ENCODE measurements at regions not wholly inside any gene's neighbourhood (a gene's known extent, or its start where the extent isn't known, plus 50 kb on each side); places are given as distances from the start of the nearest gene placed in this dataset.
A peak's percentile ranks its signal among the peaks of the same experiment; 100 is the strongest.

DNA sequence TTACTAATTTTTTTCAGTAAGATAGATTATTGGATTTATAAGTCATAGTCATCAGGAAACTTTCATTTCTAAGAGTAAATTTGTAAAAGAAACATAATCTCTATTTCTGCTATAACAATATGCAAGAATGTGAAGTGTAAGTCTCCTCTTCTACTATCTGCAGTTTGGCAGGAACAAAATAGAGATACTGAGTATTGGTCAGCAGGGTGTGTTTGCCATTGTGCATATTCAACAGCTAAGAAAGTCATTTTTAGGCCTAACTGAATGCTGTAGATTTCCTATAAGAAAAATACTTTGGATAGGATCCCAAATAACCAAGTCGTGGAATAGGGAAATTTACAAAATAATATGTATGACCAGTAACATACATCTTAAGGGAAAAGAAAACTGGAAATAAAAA, 253.3 kb upstream of the EPHA5 start:
- Histone ChIP-seq H3K27ac (ENCODE audit: low read depth, low read length) (no peak overlapping the region), H3K4me3 (ENCODE audit: low read depth, low read length) (no peak overlapping the region), H3K4me1 (ENCODE audit: control insufficient read depth, insufficient read depth, low read length) (no peaks in the 10 kb centered on the region), H3K27me3 (ENCODE audit: control insufficient read depth, insufficient read depth, low read length) (no peaks in the 10 kb centered on the region), H3K9me3 (ENCODE audit: control insufficient read depth, insufficient read depth, low read length) (no peaks in the 10 kb centered on the region), H3K36me3 (ENCODE audit: control insufficient read depth, insufficient read depth, low read length) (no peaks in the 10 kb centered on the region)
- WGBS (ENCODE audit: insufficient coverage) = no CpG with 5 or more reads among the region's 1 CpG
- no peak for DNase-seq (ENCODE audit: low read depth in 4 of 6, low spot score in 6 of 6)

DNA sequence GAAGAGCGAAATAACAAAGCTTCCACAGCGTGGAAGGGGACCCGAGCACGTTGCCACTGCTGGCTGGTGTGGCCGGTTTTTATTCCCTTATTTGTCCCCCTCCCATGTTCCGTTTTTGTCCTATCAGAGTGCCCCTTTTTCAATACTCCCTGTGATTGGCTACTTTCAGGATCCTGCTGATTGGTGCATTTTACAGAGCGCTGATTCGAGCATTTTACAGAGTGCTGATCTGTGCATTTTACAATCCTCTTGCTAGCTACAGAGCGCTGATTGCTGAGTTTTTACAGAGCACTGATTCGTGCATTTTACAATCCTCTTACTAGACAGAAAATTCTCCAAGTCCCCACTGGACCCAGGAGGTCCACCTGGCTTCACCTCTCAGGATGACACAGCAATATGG, 250.9 kb upstream of the EPHA5 start:
- H3K4me1 ChIP-seq (ENCODE audit: control insufficient read depth, insufficient read depth, low read length) = no peaks in the 10 kb centered on the region
- DNase-seq (ENCODE audit: low read depth in 4 of 6, low spot score in 6 of 6) = no peak
- WGBS (ENCODE audit: insufficient coverage) = 95% methylated on average over 9 of the region's 10 CpGs
- H3K9me3 ChIP-seq (ENCODE audit: control insufficient read depth, insufficient read depth, low read length) = no peaks in the 10 kb centered on the region
- no peak overlapping the region for H3K27ac ChIP-seq (ENCODE audit: low read depth, low read length)
- no peaks in the 10 kb centered on the region for H3K36me3 ChIP-seq (ENCODE audit: control insufficient read depth, insufficient read depth, low read length)
- H3K4me3 ChIP-seq (ENCODE audit: low read depth, low read length) = no peak overlapping the region
- H3K27me3 ChIP-seq (ENCODE audit: control insufficient read depth, insufficient read depth, low read length) = no peaks in the 10 kb centered on the region

DNA sequence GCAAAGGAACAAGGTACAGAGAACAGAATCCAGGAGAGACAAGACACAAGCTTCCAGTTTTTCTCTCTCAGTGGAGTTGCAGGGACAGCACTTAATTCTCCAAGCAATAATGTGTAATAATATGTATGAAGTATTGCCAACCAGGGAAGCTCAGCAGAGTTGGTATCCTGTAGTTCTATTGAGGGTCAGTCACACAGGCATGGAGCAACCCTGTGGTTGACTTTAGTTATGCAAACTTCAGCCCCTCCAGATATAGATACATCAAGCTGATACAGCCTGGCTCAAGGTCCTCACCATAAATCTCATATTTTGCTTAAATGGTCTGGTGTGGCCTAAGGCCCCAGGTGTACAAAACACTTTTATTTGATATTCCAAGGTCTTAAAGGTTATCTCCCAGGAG, 248.6 kb upstream of the EPHA5 start:
- Histone ChIP-seq H3K9me3 (ENCODE audit: control insufficient read depth, insufficient read depth, low read length) (no peaks in the 10 kb centered on the region), H3K27ac (ENCODE audit: low read depth, low read length) (no peak overlapping the region), H3K36me3 (ENCODE audit: control insufficient read depth, insufficient read depth, low read length) (no peaks in the 10 kb centered on the region), H3K4me3 (ENCODE audit: low read depth, low read length) (no peak overlapping the region), H3K27me3 (ENCODE audit: control insufficient read depth, insufficient read depth, low read length) (no peaks in the 10 kb centered on the region), H3K4me1 (ENCODE audit: control insufficient read depth, insufficient read depth, low read length) (no peaks in the 10 kb centered on the region)
- DNase-seq (ENCODE audit: low read depth in 4 of 6, low spot score in 6 of 6) = no peak

DNA sequence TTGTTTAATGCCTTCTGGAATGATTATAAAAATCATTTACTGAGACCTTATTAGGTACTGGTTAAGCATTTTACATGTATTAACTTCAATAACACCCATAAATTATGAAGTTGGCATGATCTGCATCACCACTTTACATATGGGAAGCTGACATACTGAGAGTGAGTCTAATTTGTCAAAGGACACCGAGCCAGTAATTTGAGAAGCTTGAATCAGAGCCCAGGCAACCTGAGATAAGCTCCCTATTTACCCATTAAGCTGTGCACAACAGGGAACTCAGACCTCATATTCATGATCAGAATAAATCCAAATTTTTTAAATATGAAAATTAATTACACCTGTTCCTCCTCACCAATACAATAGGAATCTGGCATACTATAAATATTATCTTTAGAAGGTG, 247.9 kb upstream of the EPHA5 start:
- Histone ChIP-seq H3K27ac (ENCODE audit: low read depth, low read length) (no peak overlapping the region), H3K27me3 (ENCODE audit: control insufficient read depth, insufficient read depth, low read length) (no peaks in the 10 kb centered on the region), H3K4me1 (ENCODE audit: control insufficient read depth, insufficient read depth, low read length) (no peaks in the 10 kb centered on the region), H3K36me3 (ENCODE audit: control insufficient read depth, insufficient read depth, low read length) (no peaks in the 10 kb centered on the region), H3K4me3 (ENCODE audit: low read depth, low read length) (no peak overlapping the region), H3K9me3 (ENCODE audit: control insufficient read depth, insufficient read depth, low read length) (no peaks in the 10 kb centered on the region)
- WGBS (ENCODE audit: insufficient coverage) = no CpG with 5 or more reads among the region's 1 CpG
- DNase-seq (ENCODE audit: low read depth in 4 of 6, low spot score in 6 of 6) = peak in 2 of 6 donors; percentile 16 to 63

DNA sequence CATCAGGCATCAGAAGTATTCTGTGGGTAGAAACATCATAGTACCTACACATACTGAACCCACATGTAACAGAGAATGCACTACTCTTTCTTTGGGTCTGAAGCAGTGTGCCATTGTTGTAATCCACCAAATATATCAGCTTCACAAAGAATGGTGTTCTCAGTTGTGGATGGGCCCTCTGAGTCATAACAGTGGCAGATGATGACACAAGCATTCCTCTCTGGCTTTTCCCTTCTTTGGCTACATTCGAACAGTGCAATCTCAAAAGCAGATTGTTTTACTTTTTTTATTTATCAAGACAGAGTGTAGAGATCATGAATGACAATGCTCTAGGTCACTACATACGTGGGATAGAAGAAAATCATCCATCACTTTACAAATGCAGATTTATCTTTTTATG, 247.2 kb upstream of the EPHA5 start:
- H3K36me3 ChIP-seq (ENCODE audit: control insufficient read depth, insufficient read depth, low read length) = no peaks in the 10 kb centered on the region
- no peak for DNase-seq (ENCODE audit: low read depth in 4 of 6, low spot score in 6 of 6)
- H3K9me3 ChIP-seq (ENCODE audit: control insufficient read depth, insufficient read depth, low read length) = no peaks in the 10 kb centered on the region
- H3K4me1 ChIP-seq (ENCODE audit: control insufficient read depth, insufficient read depth, low read length) = no peaks in the 10 kb centered on the region
- H3K27ac ChIP-seq (ENCODE audit: low read depth, low read length) = no peak overlapping the region
- no CpG with 5 or more reads among the region's 2 CpGs for WGBS (ENCODE audit: insufficient coverage)
- no peaks in the 10 kb centered on the region for H3K27me3 ChIP-seq (ENCODE audit: control insufficient read depth, insufficient read depth, low read length)
- H3K4me3 ChIP-seq (ENCODE audit: low read depth, low read length) = no peak overlapping the region

DNA sequence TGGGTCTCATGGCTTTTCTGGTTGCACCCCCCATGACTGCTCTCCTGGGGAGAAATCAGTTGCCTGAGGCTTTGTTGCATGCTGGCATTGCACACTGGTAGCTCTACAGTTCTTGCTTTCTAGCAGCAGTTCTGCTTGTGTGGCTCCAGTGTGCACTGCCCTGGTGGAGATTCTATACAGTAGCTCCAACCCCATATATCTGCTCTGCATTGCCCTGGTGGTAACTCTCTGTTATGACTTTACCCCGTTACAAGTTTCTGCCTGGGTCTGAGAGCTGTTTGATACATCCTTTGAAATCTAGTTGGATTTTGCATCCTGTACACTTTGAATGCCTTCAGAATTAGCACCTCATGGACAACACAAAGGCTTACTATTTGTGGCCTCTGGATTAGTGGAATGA, 241.4 kb upstream of the EPHA5 start:
- no peak overlapping the region for H3K27ac ChIP-seq (ENCODE audit: low read depth, low read length)
- no peaks in the 10 kb centered on the region for H3K9me3 ChIP-seq (ENCODE audit: control insufficient read depth, insufficient read depth, low read length)
- H3K4me3 ChIP-seq (ENCODE audit: low read depth, low read length) = no peak overlapping the region
- no peak for DNase-seq (ENCODE audit: low read depth in 4 of 6, low spot score in 6 of 6)
- no peaks in the 10 kb centered on the region for H3K27me3 ChIP-seq (ENCODE audit: control insufficient read depth, insufficient read depth, low read length)
- no CpG with 5 or more reads among the region's 1 CpG for WGBS (ENCODE audit: insufficient coverage)
- no peaks in the 10 kb centered on the region for H3K36me3 ChIP-seq (ENCODE audit: control insufficient read depth, insufficient read depth, low read length)
- H3K4me1 ChIP-seq (ENCODE audit: control insufficient read depth, insufficient read depth, low read length) = no peaks in the 10 kb centered on the region

DNA sequence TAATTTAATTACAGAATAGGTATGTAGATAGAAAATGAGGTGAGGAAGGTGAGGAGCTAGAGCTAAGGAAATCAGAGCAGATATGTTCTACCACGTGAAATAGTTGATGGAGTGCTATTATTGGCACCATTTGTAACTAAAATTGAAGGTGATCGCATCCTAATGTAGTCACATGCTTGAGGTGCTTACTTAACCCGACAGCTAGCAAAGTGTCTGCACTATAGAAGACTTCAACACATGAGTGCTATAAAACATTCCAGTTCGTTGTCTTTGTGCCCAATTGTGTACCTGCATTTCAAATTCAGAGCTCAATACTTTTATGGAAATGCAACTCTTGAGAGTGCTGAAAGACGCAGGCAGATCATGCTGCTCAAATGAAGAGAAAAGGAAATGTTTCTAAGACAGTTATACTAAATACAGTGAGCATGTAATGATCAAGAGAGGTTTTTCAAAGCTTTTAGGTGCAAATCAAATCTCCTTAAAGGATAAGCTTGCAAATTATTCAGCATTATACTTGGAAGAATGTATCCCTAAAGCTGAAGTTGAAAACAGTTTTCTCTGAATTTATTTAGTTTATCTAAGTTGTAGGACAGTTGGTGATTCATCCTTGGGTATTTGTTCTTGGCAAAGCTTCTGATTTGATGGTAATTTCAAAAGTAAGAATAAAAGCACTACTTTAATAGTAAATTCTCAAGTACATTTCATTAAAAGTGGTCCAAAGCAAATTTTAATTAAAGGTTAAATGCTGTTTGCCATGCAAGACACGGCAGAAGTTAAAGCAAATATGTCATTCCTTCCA, 223.9 kb upstream of the EPHA5 start:
- Histone ChIP-seq H3K36me3 (ENCODE audit: control insufficient read depth, insufficient read depth, low read length) (no peaks in the 10 kb centered on the region), H3K9me3 (ENCODE audit: control insufficient read depth, insufficient read depth, low read length) (no peaks in the 10 kb centered on the region), H3K4me3 (ENCODE audit: low read depth, low read length) (no peak overlapping the region), H3K27me3 (ENCODE audit: control insufficient read depth, insufficient read depth, low read length) (no peaks in the 10 kb centered on the region), H3K27ac (ENCODE audit: low read depth, low read length) (no peak overlapping the region), H3K4me1 (ENCODE audit: control insufficient read depth, insufficient read depth, low read length) (no peaks in the 10 kb centered on the region)
- DNase-seq (ENCODE audit: low read depth in 4 of 6, low spot score in 6 of 6) = peak in 2 of 6 donors; percentile 17 to 20
- WGBS (ENCODE audit: insufficient coverage) = 50% methylated on average over 2 of the region's 6 CpGs

DNA sequence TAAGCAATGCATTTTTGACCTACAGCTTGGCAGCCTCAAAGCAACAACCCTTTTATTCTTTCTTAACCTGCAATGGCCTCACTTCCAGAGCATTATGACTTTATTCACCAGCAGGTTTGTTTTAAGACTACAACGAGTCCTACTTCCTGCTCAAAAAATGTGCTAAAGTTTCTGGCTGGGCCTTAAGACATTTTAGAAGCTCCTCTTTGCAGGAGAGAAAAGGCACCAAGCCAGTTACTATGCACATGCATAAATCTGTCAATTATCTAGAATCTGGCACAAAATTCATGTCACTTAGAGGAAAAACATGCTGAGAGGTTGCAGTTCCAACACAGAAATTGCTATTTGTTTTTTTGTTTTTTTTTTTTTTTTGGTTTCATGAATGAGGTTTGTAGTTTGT, 223.0 kb upstream of the EPHA5 start:
- WGBS (ENCODE audit: insufficient coverage) = 11% methylated on average over 1 of the region's 1 CpG
- H3K27me3 ChIP-seq (ENCODE audit: control insufficient read depth, insufficient read depth, low read length) = no peaks in the 10 kb centered on the region
- H3K36me3 ChIP-seq (ENCODE audit: control insufficient read depth, insufficient read depth, low read length) = no peaks in the 10 kb centered on the region
- DNase-seq (ENCODE audit: low read depth in 4 of 6, low spot score in 6 of 6) = peak in 1 of 6 donors; percentile 86
- H3K9me3 ChIP-seq (ENCODE audit: control insufficient read depth, insufficient read depth, low read length) = no peaks in the 10 kb centered on the region
- H3K27ac ChIP-seq (ENCODE audit: low read depth, low read length) = no peak overlapping the region
- no peaks in the 10 kb centered on the region for H3K4me1 ChIP-seq (ENCODE audit: control insufficient read depth, insufficient read depth, low read length)
- no peak overlapping the region for H3K4me3 ChIP-seq (ENCODE audit: low read depth, low read length)

DNA sequence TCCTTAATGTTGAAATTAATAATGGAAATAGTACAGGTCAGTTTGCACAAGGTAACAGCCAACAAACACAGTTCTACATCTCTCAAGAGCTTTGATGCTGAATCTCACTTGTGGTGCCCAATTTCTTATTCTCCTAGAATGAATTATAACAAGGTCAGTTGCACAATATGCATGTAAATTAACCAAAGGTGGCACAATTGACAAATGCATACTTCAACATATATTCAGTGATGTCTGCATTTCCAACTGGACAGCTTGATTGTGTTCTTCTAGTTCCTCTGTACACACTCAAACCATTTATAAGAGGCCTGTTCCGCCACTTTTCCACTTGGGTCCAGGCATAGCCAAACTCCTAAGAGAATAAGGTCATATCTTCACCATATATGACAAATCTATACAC, 210.3 kb upstream of the EPHA5 start:
- Histone ChIP-seq H3K4me1 (ENCODE audit: control insufficient read depth, insufficient read depth, low read length) (no peaks in the 10 kb centered on the region), H3K9me3 (ENCODE audit: control insufficient read depth, insufficient read depth, low read length) (no peaks in the 10 kb centered on the region), H3K27me3 (ENCODE audit: control insufficient read depth, insufficient read depth, low read length) (no peaks in the 10 kb centered on the region), H3K4me3 (ENCODE audit: low read depth, low read length) (no peak overlapping the region), H3K36me3 (ENCODE audit: control insufficient read depth, insufficient read depth, low read length) (no peaks in the 10 kb centered on the region), H3K27ac (ENCODE audit: low read depth, low read length) (no peak overlapping the region)
- no peak for DNase-seq (ENCODE audit: low read depth in 4 of 6, low spot score in 6 of 6)
- no CpG with 5 or more reads among the region's 1 CpG for WGBS (ENCODE audit: insufficient coverage)

DNA sequence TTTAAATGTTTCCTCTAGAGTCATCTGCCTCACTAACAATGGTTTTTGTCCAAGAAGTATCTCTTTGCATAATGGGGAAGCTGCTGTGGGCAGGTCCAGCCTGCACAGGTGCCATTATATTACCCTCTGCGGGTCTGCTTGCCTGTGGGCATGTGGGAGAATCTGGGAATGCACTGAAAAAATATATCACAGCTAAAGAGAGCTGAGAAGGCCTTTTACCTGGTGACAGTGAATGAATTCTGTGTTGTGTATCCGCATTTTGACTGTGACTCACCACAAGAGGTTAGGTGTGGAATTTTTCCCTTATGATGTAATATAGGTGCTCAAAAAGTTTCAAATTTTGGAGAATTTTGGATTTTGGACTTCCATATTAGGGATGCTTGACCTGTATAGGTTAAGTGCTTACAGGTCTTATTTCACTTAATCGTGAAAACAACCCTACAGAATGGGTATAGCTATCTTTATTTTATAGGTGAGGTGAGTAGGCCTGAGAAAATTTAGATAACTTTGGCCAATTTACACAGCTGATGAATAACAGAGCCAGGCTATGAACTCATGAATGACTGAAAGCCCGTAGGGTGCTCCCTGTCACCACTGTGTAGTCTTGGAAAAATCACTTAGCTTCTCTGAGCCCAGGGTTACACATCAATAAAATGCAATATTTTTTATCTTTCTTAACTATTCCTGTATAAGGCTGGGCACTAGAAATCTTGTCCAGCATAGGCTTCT, 198.0 kb upstream of the EPHA5 start:
- WGBS (ENCODE audit: insufficient coverage) = no CpG with 5 or more reads among the region's 4 CpGs
- Histone ChIP-seq H3K27me3 (ENCODE audit: control insufficient read depth, insufficient read depth, low read length) (no peaks in the 10 kb centered on the region), H3K9me3 (ENCODE audit: control insufficient read depth, insufficient read depth, low read length) (no peaks in the 10 kb centered on the region), H3K36me3 (ENCODE audit: control insufficient read depth, insufficient read depth, low read length) (no peaks in the 10 kb centered on the region), H3K27ac (ENCODE audit: low read depth, low read length) (no peak overlapping the region), H3K4me1 (ENCODE audit: control insufficient read depth, insufficient read depth, low read length) (no peaks in the 10 kb centered on the region), H3K4me3 (ENCODE audit: low read depth, low read length) (no peak overlapping the region)
- DNase-seq (ENCODE audit: low read depth in 4 of 6, low spot score in 6 of 6) = no peak

Data from spinal cord (tissue), 9 donors.